Stimulated activated effector memory CD8-positive, alpha-beta T cell treated with anti-CD3 and anti-CD28 coated beads, Interleukin-12 subunit alpha, Interleukin-12 subunit beta, amount 100 ng/mL, for 72 hours (primary cell): ENCODE measurements at regions not wholly inside any gene's neighbourhood (a gene's known extent, or its start where the extent isn't known, plus 50 kb on each side); places are given as distances from the start of the nearest gene placed in this dataset.

Experiments used
- ATAC-seq: fragments of 150-1000 bp; cut with Tn5 transposase; 2 replicates; pipeline ENCODE4 v1.10.0; 2021
- DNase-seq, 2 donors: peaks; one replicate each; pipeline ENCODE4 v3.0.0; 2021 to 2022; ENCODE audit warnings: low spot score in 2 of 2
- H3K27ac Mint-ChIP-seq: one replicate; pipeline ENCODE4 v1.8.0; 2022; ENCODE audit warnings: mild to moderate bottlenecking, mixed read lengths
- H3K36me3 Mint-ChIP-seq: one replicate; pipeline ENCODE4 v1.8.0; 2022; ENCODE audit warnings: mild to moderate bottlenecking, mixed read lengths
- H3K4me1 Mint-ChIP-seq: one replicate; pipeline ENCODE4 v1.8.0; 2022; ENCODE audit warnings: mixed read lengths
- H3K4me3 Mint-ChIP-seq: one replicate; pipeline ENCODE4 v1.8.0; 2022; ENCODE audit warnings: mild to moderate bottlenecking, mixed read lengths
- H3K9me3 Mint-ChIP-seq: one replicate; pipeline ENCODE4 v1.8.0; 2022; ENCODE audit warnings: mixed read lengths

DNA sequence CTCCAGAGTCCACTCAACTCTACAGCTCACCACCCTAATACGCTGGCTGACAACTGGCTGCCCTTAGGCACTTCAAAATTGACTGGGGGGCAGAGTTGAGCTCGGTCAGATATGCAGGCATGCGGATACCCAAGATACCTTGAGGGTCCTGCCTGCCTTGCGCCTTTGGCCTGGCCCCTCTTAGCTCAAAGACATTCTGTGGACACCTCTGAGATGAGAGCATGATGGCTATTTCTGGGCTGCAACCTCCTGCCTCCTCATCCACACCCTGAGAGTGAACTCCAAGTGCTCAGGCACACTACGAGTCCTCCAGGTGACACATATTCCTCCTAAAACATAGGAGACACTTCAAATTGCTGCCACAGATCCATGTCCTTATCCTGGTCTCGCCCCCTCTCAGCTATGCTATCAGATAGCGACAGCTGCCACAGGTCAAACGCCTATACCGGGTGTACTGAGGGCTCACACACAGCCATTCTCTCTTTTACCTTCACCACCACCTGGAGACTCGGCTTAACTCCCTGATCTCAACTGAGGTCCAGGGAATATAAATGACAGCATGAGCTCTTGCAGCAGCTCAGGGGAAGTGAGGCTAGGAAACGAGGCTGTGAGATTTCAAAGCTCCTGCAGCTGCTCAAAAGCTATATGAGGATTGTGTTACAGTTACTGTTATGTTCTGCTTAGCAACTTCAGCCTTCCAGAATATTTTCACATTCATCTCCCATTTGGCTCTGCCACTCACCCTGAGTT, 60.5 kb upstream of the TEX51 start:
- Mint-ChIP-seq H3K4me3 (no peak overlapping the region), H3K9me3 (no peaks in the 10 kb centered on the region), H3K36me3 (no peaks in the 10 kb centered on the region), H3K4me1 (no peaks in the 10 kb centered on the region), H3K27ac (no peak overlapping the region)
- peak; percentile 4 for ATAC-seq
- DNase-seq = peak in 1 of 2 donors; percentile 28

DNA sequence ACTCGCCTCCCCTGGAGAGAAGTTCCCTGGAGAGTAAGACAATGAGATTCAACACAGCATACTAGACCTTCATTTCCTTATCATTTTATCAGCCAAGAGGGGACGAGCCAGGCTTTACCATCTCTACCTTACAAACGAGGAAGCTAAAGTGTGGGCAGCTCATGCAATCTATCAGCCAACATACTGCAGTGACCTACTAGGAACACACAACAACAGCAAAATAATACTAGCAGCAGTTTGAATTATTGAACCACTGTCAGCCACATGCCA, 60.0 kb upstream of the TEX51 start:
- DNase-seq = peak in 1 of 2 donors; percentile 13
- H3K36me3 Mint-ChIP-seq = no peaks in the 10 kb centered on the region
- H3K4me3 Mint-ChIP-seq = no peak overlapping the region
- no peak overlapping the region for H3K27ac Mint-ChIP-seq
- no peaks in the 10 kb centered on the region for H3K4me1 Mint-ChIP-seq
- ATAC-seq = no peak
- H3K9me3 Mint-ChIP-seq = no peaks in the 10 kb centered on the region

DNA sequence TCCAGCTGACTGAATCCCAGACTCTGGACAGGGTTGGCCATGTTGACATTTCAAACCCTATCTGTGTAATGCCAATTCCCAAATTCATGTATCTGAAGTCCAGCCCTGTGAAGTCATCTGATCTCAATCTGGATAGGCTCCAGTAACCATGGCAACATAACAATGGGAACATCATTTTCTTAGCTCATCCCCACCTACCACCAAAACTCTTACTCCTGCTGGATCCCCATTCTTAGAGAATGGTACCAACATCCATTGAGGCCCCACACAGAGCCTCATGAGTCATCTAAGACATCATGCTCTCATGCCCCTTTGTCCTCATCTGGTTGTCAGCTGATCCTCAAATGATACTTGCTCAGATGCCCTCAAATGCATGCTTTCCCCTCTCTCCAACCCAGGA, 58.9 kb upstream of the TEX51 start:
- no peaks in the 10 kb centered on the region for H3K4me1 Mint-ChIP-seq
- no peak overlapping the region for H3K4me3 Mint-ChIP-seq
- no peak for DNase-seq
- ATAC-seq = no peak
- no peak overlapping the region for H3K27ac Mint-ChIP-seq
- H3K9me3 Mint-ChIP-seq = no peaks in the 10 kb centered on the region
- no peaks in the 10 kb centered on the region for H3K36me3 Mint-ChIP-seq

DNA sequence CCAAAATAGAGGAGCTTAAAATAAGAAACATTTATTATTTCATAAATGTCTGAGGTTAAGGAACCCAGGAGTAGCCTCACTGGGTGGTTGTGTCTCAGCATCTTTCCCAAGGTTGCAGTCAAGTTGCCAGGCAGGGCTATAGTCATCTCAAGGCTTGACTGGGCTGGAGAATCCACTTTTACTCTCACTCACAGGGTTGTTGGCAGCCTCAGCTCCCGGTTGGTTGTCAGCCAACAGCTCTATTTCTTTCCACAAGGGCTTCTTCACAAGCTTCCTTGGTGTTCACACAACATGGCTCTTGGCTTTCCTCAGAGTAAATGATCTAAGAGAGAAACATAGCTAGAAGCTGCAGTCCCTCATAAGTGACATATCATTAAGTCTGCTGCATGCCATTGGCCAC, 55.6 kb upstream of the TEX51 start:
- DNase-seq = no peak
- no peak for ATAC-seq
- Mint-ChIP-seq H3K4me1 (no peaks in the 10 kb centered on the region), H3K9me3 (no peaks in the 10 kb centered on the region), H3K4me3 (no peak overlapping the region), H3K27ac (no peak overlapping the region), H3K36me3 (no peaks in the 10 kb centered on the region)

DNA sequence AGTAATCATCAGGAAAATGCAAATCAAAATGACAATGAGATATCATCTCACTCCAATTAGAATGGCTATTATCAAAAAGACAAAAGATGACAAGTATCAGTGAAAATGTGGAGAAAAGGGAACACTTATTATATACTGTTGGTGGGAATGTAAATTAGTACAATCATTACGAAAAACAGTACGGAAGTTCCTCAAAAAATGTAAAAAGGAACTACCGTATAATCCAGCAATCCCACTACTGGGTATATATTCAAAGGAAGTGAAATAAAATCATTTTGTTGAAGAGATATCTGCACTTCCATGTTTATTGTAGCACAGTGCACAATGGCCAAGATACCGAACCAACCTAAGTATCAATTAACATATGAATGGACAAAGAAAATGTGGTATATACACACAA, 52.4 kb upstream of the TEX51 start:
- DNase-seq (no peak), ATAC-seq (no peak)
- Mint-ChIP-seq H3K4me1 (no peaks in the 10 kb centered on the region), H3K36me3 (no peaks in the 10 kb centered on the region), H3K9me3 (no peaks in the 10 kb centered on the region), H3K4me3 (no peak overlapping the region), H3K27ac (no peak overlapping the region)
